ENCODE measurements at regions not wholly inside any gene's neighbourhood (a gene's known extent, or its start where the extent isn't known, plus 50 kb on each side); places are given as distances from the start of the nearest gene placed in this dataset.
"Not testable (repeated sequence)": the region's sequence is repeated elsewhere in the genome, so short reads cannot be mapped to it uniquely, and the experiment has no call there.

DNA sequence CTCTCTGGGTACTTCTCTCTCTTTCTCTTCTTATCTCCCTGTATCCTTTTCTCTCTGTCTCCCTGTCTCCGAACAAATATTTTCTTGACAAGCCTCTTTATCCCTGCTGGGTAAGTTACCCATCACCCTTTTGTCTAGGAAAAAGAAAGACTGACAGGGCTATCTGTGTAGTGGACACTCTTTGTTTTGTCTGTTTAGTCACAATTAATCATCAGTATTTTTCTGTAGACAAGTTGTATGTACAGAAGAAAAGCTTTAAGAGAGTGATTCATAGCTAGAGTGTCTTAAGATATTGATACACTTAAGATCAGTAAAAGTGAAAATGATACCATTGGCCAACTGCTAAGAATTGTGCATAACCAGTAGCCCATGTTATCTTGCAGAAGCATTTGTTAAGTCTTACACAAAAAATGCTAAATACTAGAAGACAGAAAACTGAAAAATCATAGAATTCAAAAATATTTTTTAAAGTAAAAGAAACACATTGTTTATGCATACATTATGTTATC lies 1043.8 kb upstream of the EDIL3 start:
- no peak for DNase-seq

DNA sequence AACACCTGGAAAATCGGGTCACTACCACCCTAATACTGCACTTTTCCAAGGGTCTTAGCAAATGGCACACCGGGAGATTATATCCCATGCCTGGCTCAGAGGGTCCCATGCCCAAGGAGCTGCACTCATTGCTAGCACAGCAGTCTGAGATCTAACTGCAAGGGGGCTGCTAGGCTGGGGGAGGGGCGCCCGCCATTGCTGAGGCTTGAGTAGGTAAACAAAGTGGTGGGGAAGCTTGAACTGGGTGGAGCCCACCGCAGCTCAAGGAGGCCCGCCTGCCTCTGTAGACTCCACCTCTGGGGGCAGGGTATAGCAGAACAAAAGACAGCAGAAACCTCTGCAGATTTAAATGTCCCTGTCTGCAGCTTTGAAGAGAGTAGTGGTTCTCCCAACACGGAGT lies 1047.0 kb upstream of the EDIL3 start:
- not testable (repeated sequence) for DNase-seq

DNA sequence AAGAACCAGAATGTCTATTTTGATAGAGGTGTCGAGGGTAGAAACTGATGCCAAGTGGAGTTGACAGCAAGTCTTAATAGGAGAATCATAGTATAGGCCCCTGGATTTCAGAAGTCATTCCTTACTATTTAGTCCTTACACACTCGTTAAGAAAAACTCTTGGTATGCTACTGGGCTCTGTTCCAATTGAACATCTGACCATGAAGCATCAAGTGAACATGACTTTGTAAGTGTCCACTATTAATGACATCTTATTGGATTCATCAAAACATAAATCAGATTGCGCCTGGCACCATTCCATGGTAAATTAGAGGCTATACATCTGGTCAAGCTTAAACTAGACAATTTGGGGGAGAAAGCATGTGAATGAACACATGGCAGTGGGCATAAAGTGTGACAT lies 1056.5 kb upstream of the EDIL3 start:
- DNase-seq = no peak

DNA sequence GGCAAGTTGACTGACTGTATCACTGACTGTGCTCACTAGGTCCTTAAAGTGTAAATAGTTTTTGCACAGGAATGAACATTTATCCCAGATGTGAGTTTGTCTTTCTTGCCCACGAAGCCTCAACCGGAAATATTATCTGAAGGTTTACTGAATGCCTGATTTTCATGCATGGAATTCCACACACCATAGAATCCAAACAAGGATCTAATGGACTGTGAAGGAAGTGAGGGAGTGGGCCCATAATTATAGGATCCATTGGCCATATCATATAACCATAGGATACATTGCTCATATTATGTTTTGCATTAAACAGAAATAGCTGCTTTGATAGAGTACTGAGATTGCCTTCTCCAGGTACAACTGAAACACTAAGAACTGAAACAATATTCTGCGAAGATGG lies 1057.2 kb upstream of the EDIL3 start:
- no peak for DNase-seq

DNA sequence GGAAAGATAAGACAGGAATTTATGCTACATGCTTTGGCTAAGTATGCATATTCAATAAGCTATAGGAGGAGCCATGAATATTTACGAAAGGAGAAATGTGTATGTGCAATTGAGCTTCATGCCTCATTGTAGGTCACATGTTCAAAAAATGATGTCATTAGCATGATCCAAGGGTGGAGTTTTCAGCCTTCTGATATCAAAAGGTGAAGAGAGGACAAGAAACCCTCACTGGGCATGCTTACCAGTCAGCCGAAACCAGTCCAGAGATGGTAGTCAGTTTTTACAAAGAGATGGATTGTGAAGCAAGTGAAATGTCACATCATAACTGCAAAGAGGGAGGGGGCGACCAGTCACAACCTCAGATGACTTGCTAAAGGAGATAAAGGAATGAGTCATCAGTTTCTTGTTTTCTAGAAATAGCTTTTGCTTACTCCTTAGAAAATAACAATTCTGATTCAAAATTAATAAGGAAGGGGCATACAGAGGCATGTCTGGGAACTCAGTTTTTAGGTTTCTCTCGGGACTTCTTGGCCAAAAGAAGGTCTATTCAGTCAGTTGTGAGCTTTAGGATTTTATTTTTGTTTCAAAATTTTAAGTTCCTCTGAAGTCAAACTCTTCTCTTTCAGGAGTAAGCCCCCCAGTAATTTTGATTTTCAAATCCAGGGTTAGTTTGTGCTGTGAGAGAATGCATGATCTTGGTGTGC lies 1067.8 kb upstream of the EDIL3 start:
- no peak for DNase-seq

DNA sequence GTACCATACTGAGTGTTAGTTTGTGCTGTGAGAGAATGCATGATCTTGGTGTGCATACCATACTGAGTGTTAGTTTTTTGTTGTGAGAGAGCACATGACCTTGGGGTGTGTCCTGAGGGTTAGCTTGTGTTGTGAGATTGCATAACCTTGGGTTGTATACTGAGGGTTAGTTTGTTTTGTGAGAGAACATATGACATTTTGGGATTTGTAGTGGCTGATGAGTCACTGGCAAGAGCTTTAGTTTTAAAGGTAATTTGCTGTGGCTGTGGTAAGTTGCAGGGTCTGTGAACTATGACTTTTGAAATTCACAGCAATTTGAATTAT lies 1068.3 kb upstream of the EDIL3 start:
- DNase-seq = no peak

DNA sequence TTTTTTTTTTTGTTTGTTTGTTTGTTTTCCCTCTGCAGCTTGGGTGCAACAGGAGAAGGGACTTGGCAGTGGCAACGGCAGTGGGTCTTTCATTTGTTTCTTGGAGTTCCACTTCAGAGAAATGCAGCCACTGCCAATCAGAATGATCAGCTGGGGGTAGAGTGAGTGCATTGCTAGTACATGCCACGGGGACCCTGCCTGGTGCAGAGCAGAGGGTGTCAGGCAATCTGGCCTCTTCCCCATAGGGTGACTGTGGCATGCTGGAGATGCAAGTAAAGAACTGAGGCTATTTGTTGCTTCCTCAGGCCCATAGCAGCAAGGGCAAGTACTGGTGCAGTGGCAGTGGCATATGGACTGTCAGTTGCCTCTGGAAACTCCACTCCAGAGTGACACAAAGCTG lies 1073.6 kb upstream of the EDIL3 start:
- no peak for DNase-seq

DNA sequence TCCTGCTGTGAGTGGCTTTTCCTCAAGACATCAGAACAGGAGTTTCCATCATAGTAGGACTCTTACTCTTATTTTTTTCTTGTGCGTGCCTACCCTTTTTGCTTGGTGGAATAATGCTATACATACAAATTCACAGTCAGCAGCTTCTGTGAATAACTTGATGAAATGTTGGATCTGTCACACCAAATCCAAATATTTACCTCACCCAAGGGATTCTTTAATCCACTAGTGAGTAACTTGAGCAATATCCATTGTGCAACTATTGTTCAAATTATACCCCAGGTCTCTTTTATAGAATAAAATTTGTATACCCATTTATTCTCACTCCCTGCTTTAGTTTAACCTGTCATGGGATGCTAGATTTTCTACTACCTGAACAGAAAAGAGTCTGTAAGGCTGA lies 1078.3 kb upstream of the EDIL3 start:
- DNase-seq = no peak

DNA sequence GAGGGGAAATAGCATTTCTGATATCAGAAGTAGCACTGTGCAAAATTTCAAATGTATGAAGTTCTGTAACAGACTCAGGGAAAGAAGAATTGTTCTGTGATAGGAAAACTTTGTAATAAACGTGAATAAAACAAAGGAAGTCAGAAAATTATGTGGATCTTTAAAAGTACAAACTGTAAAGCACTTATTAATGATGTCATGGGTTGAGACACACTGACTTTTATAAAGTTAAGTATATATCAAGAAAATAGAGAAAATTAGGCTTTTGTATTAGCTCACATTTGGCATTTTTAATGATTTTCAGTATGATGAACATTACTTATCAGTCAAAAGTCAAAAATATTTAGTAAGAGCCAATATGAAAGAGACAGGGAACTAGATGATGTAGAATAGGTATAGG lies 1081.7 kb upstream of the EDIL3 start:
- DNase-seq = no peak

DNA sequence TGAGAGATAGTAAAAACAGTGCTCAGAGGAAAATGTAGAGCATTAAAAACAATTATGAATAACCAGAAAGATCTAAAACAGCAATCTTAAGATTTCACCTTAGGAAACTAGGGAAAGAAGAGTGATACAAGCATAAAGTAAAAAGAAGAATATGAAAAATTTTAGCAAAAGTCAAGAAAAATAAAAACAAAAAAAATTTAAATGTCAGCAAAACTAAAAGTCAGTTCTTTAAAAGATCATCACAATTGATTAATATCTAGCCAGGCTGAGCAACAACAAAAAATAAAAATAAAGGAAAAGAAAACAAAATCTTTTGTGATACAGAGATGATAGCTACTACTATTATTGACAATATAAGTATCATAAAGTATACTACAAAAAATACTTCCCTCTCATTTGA lies 1088.1 kb upstream of the EDIL3 start:
- DNase-seq = no peak

DNA sequence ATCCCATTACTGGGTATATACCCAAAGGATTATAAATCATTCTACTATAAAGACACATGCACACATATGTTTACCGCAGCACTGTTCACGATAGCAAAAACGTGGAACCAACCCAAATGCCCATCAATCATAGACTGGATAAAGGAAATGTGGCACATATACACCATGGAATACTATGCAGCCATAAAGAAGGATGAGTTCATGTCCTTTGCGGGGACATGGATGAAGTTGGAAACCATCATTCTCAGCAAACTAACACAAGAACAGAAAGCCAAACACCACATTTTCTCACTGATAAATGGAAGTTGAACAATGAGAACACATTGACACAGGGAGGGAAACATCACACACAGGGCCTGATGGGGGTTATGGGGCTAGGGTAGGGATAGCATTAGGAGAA lies 1090.5 kb upstream of the EDIL3 start:
- not testable (repeated sequence) for DNase-seq

DNA sequence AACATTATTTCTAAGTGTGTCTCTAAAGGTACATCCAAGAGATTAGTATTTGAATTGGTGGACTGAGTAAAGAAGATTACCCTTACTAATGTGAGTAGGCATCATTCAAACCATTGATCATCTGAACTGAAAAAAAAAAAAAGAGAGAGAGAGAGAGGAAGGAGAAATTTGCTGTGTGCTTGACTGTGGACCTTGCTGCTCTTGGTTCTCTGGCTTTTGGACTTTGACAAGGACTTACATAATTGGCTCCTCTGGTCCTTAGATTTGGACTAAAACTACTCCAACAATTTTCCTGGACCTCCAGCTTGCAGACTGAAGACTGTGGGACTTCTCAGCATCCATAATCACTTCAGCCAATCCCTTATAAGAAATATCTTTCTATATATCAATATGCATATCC lies 1091.9 kb upstream of the EDIL3 start:
- no peak for DNase-seq

DNA sequence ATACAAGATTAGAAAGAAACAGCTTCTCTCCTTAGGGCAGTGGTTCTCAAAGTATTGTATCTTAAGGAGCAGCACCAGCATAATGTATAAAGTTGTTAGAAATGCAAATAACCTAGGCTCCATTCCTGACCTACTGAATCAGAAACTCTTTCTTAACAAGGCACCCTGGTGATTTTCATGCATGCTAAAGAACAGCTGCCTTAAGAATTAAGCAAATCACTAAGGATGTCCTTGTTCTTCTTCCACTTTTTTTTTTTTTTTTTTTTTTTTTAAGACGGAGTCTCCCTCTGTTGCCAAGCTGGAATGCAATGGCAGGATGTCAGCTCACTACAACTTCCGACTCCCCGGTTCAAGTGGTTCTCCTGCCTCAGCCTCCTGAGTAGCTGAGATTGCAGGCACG lies 1095.2 kb upstream of the EDIL3 start:
- no peak for DNase-seq

DNA sequence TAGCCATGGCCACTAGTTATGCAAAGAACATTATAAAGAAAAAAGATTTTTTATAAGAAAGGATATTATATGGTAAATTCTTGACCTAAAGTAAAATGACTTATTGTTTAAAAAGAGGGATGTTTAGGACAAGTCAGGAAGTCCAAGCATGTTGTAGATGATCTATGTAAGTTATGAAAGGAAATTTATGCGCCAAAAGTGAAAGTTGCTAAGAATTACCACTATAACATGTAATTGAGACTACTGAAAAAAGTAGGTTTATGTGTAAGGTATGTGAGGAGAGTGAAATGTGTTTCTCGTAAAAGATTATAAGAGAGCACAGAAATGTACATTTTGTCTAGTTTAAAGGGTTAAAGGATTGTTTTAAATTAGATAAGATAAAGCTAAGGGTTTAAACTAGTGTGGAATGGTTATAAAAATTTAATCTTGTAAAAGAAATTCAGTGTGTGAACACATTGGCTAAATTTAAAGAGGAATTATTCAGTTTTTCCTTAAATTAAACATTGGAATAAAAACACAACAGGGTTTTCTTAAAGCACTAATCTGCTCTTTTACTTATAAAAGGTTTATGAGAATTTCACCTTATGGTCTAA lies 1100.4 kb upstream of the EDIL3 start:
- DNase-seq = no peak

DNA sequence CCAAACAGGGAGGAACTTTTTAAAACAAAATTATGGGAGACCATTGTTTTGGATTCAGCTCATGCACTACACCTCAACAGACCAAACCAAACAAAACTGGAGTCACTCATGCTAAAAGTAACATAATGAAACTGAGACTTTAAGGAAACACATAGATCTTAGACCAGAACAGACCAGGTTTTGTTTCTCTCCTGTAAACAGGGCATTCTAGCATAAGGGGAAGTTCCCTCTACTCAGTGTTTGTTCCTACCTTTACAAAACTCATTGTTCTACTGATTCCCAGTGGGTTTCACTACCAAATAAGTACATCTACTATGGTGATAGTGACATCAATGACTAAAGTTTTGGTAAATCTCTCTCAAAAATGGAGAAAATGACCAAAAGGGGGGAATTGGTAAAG lies 1103.6 kb upstream of the EDIL3 start:
- DNase-seq = no peak

DNA sequence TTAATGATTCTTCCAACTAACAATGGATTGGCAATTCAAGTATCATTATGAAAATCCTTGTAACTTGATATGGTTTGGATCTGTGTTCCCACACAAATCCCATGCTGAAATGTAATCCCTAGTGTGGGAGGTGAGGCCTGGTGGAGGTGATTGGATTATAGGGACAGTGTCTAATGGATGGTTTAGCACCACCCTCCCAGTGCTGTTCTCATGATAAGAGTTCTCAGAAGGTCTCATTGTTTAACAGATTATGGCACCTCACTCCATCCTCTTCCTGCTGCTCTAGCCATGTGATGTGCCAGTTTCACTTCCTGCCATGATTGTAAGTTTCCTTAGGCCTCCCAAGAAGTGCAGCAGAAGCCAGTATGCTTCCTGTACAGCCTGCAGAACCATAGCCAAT lies 1116.2 kb upstream of the EDIL3 start:
- DNase-seq = no peak

DNA sequence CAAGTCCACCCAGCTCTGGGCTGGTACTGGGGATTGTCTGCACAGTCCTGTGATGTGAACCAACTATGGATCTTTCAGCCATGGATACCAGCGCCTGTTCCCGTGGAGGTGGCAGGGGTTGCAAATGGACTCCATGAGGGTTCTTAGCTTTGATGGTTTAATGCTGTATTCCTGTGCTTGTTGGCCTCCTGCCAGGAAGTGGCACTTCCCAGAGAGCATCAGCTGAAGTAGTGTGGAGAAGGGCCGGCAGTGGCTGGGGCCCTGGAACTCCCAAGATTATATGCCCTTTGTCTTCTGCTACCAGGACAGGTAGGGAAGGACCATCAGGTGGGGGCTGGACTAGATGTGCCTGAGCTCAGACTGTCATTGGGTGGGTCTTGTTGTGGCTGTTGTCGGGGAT lies 1104.8 kb upstream of the COX7C start:
- no peak for DNase-seq

DNA sequence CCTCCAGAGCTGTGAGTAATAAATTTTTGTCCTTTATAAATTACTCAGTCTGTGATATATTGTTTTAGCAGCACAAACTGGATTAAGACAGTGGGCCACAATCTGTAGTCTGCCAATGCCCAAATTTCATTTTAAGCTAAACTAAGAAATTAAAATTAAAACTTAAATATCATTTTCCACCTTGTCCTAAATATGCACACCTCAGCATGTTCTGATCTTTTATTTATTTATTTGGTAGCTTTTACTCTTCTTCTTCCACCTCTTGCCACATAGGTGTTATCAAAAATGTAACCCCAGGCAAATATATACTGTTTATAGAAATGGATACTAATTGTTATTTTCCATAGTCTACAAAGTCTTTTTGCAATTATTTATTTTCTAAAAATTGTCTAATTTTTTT lies 1102.2 kb upstream of the COX7C start:
- no peak for DNase-seq

DNA sequence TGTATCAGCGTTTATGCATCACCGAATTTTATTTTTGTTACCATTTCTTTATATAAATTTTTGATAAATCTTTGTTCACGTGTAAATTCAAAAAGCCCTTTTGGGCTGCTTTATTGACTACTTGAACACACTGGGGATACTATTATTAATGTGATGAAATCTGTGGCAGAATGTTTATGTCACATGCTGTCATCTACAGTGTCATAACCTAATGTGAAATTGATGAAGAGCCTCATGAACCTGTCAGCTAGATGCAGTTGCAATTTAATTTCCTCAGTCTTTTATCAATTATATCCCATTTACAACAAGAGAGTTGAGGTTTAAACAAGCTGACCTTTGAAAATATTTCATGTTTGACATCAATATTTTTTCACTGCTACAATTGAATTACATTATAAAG lies 1100.4 kb upstream of the COX7C start:
- DNase-seq = no peak

DNA sequence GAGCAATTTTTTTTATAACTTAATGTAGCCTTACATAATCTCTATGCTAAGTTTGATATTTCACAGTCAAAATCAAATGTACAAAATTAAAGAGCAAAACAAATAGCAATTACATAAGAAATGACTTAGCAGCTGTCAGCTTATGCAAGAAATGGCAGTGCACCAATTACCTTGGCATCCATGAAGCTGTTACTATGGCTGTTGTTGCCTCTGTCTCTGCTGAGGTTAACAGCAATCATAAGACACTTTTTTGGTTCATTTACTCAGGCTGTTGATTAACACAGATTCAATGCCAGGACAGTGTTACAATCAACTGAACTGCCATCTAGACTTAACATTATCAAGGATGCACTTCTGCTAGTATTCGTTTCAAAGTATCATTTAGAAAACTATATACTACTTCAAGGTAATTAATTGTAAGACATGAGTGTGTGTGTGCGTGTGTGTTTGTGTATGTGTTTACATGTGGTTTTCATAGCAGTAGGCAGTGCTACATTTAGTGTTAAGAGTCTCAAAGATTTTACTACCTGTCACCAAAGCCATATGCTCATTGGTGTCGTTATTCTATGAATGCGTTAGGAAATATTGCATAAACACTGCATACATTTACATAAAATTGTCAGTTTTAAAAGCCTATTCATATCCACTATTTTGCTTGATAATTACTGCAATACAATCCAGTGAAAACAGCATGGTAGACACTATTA lies 1084.2 kb upstream of the COX7C start:
- DNase-seq = no peak

DNA sequence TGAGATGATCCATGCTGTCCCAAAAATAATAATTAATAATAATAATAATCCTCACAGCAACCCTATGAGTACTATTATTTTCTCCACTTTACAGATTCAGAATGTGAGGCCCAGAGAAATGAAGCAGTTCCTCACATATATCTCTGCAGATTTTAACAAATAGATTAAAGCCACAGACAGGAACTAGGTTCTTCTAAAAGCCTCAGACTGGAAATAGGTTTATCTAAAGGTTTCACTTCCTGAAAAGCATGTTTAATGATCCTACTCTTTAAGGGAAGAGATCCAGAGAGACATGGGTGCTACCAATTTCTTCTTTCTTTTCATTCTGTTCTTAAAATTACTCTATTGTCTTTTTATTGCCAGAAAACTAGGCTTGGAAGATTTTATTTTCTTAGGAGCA lies 1079.4 kb upstream of the COX7C start:
- no peak for DNase-seq

DNA sequence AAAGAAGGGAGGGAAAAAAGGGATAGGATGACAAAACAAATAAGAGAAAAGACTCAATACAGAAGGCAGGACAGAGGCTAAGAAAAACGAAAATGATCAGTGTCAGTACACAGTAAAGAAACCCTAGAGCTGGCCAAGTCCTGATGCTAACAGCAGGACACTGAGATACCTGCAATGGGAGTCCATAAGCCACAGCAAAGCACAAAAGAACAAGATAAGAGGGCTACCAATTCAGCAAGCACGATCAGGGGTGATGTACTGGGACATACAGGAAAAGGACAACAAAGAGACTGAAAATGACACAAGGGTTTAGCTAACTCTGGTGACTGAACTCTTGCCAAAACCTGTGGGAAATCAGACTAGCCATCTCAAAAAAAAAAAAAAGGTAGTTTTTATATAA lies 1072.6 kb upstream of the COX7C start:
- DNase-seq = no peak

DNA sequence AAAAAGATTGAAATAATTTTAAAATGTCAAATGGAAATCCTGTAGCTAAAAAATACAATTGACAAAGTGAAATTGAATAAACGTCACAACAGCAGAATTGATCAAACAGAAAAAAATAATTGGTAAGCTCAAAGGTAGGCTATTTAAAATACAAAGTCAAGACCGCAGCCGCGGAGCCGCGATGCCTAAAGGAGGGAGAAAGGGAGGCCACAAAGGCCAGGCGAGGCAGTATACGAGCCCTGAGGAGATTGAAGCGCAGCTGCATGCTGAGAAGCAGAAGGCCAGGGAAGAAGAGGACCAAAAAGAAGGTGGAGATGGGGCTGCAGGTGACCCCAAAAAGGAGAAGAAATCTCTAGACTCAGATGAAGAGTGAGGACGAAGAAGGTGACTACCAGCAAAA lies 1068.5 kb upstream of the COX7C start:
- no peak for DNase-seq

DNA sequence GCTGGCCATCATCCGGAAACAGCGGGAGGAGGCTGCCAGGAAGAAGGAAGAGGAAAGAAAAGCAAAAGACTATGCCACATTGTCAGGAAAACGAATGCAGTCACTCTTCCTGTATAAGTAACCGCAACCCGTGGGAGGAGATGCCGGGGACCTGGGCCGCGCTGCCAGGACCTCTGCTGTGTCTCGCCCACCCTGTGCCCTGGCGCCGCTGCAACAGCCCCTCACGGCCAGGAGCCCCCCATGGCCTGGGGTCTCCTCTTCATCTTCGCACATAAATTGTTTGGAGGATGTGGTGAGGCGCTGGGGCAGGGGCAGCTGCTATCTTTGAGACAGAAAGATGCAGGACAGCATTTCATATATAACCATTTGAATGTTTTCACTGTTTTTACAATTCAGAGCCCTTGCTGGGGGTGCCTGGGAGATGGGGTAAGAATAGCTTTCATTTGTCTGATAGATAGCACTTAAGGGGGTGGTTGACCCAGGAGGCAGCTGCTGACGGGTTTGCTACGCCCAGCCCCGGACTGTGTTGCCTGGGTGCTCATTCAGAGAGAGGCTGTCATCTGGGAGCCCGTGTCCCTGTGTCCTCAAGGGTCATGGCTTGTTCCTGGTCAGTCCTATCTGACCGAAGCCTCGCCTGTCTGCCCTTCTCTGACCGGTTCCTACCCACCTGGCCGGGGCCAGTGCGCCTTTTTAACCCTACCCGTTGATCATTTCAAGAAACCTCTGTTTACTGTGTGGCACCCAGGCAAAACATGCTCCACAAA lies 1067.7 kb upstream of the COX7C start:
- no peak for DNase-seq

All from stimulated activated CD4-positive, alpha-beta T cell treated with anti-CD3 and anti-CD28 coated beads, Interleukin-15, amount 100 ng/mL, for 24 hours (primary cell).